Stimulated activated CD8-positive, alpha-beta memory T cell treated with anti-CD3 and anti-CD28 coated beads, Interleukin-15, amount 100 ng/mL, for 48 hours (primary cell): ENCODE measurements at regions not wholly inside any gene's neighbourhood (a gene's known extent, or its start where the extent isn't known, plus 50 kb on each side); places are given as distances from the start of the nearest gene placed in this dataset.

Source experiments
- DNase-seq, 2 donors: peaks; one replicate each; pipeline ENCODE4 v3.0.0-alpha.2; 2020; ENCODE audit warnings: low read depth in 2 of 2

DNA sequence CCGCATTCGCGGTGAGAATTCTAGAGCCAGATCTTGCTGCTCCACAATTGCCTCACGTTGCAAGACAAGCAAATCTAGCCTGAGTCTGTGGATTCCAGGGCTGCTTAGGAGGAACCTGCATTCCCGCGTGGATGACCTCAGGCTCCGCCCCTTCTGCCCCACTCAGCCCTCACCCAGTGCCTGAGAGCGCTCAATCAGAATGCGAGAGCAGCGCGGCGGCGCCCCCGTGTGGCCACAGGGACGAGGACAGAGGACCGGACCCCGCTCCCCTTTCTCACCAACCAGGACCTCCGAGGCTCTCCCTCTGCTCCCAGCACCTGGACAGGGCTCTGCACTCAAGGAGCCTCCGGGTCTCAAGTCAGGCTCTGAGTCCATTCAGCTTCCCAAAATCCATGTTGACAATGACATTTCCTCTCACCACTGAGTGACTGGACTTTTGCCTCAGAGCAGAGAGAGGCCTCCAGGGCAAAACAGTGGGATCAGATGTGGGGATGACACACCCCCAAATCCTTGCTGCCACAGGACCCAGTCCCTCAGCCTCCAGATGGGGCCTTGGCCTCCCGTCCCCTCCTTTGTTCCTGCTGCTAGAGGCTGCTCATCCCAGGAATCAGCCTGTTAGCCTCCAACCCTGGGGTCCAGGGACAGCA, 52.0 kb downstream of the RPP21 start:
- DNase-seq: peak; percentile 72 to 74

DNA sequence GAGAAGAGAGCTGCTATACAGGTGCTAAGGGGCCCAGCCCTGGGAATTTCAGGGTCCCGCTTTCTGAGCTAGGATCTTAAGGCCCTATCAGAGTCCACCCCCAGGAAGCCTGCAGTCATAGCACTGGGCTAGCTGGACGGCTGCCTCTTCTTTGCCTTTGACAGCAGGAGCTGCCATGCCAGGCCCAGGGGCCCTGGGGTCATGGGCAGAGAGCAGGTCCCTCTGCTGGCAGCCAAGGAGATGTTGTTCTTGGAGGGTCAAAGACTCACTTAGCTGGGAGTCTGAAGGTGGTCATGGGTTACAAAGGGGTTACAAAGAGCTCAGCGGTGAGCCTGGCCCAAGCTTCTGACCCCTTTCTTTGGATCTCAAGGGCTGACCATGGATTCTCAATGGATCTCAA, 52.7 kb downstream of the RPP21 start:
- no peak for DNase-seq

DNA sequence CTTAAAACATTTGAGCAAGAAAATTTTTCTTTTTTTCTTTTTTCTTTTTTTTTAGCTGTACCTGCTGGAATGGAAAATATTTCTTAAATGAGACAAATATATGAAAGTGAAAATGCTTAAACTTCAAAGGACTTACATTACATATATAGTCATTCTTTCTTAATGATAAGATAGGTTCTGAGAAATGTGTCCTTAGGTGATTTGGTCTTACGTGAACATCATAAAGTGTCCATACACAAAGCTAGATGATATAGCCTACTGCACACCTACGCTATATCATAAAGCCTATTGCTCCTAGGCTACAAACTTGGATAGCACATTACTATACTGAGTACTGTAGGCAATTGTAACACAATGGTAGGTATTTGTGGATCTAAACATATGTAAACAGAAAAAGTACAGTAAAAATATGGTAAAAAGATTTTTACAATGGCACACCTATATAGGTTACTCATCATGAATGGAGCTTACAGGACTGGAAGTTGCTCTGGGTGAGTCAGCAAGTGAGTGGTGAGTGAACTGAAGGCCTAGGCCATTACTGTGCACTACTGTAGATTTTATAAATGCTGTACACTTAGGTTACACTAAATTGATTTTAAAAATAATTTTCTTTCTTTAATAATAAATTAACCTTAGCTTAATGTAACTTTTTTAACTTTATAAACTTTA, 54.6 kb downstream of the RPP21 start:
- no peak for DNase-seq

DNA sequence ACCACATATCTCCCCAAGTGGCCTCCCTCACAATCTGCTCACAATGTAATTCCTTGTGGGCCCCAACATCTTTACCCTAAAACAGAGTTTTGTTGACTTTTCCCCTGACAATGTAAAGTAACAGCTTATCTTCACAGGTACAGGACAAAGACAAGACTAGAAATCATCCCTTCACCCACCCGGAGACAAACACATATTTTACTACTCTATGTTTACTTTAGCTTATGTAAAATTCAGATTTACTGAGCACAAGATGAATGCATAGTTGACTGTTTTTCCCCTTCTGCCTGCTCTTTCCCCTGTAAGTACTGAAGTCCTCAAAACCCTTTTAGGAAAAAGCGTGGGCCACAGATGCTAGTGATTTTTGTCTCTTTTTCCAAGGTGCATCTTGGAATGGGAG, 61.0 kb downstream of the RPP21 start:
- no peak for DNase-seq

DNA sequence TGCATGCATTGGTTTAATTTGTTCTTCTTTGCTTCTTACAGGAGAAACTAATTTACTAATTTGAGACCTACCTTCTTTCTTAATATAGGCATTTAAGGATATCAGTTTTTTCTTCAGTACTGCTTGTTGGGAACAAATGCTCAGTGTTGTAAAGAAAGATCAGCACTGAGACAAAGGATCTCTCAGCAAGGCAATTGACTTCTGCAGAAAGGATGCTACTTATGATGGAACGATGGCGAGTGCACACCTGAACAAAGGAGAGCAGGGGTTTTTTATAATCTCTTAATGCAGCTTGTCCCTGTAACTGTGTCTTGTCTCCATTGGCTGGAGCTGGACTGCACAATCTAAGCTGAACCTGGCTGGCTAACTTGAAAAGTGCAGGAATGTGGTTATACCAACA, 64.2 kb downstream of the RPP21 start:
- DNase-seq: no peak

DNA sequence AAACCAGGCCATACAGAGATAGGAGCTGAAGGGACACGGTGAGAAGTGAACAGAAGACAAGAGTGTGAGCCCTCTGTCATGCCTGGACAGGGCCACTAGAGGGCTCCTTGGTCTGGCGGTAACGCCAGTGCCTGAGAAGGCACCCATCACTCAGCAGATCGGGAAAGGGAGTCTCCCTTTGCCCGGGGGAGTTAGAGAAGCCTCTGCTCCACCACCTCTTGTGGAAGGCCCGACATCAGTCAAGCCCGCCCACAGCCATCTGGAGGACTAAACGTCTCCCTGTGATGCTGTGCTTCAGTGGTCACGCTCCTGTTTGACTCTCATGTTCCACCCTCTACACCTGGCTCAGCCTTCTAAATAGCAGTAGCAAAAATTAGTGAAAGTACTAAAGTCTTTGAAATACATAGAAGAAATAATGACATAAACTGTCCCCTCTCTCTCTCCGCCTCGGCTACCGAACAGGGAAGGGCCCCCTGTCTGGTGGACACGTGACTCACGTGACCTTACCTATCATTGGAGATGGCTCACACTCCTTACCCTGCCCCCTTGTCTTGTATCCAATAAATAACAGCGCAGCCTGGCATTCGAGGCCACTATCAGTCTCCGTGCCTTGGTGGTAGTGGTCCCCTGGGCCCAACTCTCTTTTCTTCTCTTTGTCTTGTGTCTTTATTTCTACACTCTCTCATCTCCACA, 66.7 kb downstream of the RPP21 start:
- peak; percentile 28 to 32 for DNase-seq

DNA sequence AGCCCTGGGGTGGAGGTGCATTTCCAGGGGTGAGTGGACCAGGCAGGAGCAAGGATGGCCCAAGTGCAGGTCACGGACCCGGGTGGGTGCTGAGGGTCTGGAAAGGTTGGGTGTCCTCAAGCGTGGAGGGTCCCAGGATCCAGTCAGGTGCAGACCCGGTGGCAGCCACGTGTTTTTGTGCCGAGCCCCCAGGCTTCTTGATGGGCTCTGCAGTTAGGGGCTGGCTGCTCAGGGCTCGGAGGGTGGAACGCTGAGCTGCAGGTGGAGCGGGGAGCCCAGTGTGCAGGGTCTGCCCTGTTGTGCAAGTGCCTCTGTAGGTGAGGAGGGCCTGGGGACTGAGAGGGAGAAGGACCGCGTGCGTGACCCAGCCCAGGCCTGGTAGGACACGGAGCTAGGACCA, 70.9 kb upstream of the HLA-E start:
- no peak for DNase-seq

DNA sequence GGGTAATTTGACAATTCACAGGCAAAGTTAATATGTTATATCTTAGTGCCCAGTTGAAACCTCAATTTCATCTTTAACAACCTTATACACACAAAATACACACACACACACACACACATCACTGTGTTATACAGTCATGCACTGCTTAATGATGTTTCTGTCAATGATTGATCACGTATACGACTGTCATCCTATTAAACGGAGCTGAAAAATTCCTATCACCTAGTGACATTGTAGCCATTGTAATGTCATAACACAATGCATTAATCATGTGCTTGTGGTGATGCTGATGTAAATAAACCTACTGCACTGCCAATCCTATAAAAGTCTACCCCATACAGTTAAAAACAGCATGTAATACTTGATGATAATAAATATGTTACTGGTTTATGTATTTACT, 64.8 kb upstream of the HLA-E start:
- DNase-seq: no peak
